HG02870 (cell line): ENCODE measurements at regions not wholly inside any gene's neighbourhood (a gene's known extent, or its start where the extent isn't known, plus 50 kb on each side); places are given as distances from the start of the nearest gene placed in this dataset.

Experiments used
- ATAC-seq: cut with Tn5 transposase; IDR thresholded peaks from one replicate; pipeline ENCODE4 v1.9.1; 2021; ENCODE audit warnings: mild to moderate bottlenecking, moderate library complexity; ENCODE audit not compliant: unreplicated experiment

- ATAC-seq: no peak
Observed at GRCh38 chr4:156596706-156597329, 374.8 kb downstream of the PDGFC start.

DNA sequence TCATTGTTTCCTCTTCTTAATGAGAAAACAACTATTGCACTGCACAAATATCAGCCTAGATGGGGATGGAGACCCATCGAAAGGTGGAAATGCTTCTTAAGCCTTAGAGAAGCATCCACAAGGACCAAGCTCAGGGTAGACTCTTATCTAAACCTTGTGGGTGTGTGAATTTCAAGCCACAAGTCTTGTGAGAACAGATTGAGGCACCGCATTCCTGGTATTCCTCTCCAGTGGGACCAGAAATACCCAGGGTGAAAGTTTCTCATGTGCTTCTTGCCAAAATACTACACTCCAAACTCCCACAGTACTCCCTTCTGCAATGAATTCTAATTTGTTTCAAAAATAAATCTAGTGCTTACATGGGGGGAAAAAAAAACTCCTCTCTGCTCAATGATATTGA is 375.6 kb downstream of the PDGFC start:
- no peak for ATAC-seq

- no peak for ATAC-seq
Observed at GRCh38 chr4:156595041-156595440, 376.6 kb downstream of the PDGFC start.

DNA sequence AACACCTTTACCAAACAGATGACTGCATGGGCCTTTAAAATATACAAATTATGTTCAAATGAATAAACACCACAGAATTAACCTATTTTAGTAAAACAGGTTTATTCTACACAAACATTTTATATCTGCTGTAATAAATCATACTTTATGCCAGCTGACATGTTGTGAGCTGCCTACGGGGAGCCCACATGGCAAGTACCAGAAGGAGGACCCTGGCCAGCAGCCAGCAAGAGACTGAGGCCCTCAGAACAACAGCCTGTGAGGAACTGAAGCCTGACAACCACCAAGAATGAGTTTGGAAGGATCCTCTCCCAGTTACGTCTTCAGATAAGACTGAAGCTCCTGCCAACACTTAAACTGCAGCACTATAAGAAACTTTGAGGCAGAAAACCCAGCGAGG is 377.0 kb downstream of the PDGFC start:
- no peak for ATAC-seq

GRCh38 chr4:156593464-156593863 is 378.1 kb downstream of the PDGFC start:
- ATAC-seq: no peak

DNA sequence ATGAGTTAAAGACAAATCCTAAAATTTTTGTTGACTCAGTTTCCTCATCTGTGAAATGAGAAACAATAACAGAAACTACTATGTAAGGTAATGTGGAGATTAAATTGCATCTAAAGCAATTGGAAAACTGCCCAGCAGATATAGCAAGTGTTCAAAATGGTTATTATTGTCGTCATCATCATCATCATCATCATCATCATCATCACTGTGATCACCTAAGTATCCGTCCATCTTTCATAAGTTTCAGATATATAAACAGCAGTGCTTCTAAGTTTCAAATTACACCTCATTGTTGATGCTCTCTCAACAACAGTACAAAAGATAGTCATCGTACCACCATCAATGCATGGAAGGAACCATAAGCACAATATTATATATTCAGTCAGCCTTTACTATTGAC is 379.9 kb downstream of the PDGFC start:
- ATAC-seq: no peak

GRCh38 chr4:156584100-156584499 is 387.5 kb downstream of the PDGFC start:
- no peak for ATAC-seq

- ATAC-seq: no peak
Observed at GRCh38 chr4:156583265-156583664, 388.3 kb downstream of the PDGFC start.

- ATAC-seq: no peak
Observed at GRCh38 chr4:156581282-156582063, 390.1 kb downstream of the PDGFC start.

DNA sequence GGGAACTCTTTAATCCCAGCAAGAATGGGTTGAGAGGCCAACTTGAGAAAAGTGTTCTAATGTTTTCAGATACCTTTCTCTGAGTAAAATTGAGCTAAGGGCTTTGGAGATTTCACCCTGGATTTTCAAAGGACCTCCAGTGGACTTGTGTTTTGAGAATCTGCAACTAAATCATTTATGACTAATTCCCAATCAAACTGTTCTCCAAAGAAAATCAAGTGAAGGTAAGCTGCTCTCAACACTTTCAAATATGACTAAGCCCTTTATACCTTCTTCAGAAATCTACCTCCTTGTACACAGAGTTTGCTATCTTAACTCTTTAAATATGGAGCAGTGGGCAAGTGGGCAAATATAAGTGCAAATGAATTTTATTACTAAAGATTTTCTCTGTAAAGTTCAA is 392.9 kb downstream of the PDGFC start:
- ATAC-seq: no peak

DNA sequence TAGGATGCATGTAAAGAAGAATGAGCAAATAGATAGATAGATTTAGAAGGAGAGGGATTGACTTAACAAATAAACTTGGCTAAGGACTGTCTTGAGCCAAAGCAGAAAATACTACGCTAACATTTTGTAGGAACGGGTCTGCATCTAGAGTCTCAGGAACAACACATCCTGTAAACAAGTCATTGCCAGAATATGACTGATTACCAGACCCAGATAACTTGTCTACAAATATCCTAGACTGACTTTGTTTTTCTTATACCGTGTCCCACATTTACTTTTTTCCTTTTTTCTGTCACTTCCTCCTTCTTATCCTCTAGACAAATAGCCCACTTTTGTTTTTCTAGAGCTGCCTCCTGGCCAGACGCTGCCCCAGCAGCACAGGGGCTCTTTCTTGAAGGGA is 393.6 kb downstream of the PDGFC start:
- ATAC-seq: no peak

DNA sequence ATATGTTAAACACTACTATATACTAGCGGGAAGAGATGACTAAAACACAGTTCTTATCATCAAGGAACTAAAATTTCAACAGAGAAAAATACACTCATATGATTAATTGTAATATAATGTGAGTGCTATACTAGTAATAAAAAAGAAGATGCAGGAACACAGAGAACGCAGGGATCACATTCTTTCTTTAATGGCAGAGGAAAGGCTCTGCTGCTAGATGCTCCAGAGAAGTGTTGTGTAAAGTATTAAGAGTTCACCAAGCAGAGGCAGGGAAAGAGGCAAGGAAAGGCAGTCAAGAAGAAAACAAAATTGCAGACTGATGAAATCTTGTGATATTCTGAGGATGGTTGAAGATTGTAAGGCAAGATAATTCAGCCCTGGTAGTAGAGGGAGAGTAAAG is 394.7 kb downstream of the PDGFC start:
- no peak for ATAC-seq

DNA sequence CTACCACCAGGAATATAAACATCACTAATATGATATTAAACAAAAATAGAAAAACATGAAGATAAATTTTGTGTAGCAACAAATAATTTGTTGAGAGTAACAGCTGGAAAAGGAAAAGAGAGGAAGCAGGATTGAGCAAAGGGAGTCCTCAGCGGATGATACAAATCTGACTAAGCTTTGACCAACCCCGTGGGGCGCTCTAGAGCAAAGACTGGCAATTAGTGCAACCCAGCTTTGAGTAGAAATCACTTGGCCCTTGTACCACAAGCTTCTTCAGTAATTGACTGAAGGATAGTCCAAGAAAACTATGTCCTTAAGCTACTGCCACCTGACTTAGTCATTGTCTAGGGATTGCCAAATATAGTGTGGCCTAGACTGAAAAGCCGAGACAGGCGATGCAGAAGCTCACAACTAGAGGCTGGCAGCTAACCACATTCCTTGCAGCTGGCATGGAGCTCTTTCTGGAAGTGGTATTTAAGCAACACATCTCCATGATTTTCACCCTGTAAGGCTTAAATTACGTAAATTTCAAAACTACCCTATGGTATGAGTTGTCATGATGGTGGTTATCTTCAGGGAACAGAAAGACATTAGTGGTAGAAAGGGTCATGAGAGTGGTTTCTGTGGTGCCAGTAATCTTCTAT is 396.0 kb downstream of the PDGFC start:
- no peak for ATAC-seq

DNA sequence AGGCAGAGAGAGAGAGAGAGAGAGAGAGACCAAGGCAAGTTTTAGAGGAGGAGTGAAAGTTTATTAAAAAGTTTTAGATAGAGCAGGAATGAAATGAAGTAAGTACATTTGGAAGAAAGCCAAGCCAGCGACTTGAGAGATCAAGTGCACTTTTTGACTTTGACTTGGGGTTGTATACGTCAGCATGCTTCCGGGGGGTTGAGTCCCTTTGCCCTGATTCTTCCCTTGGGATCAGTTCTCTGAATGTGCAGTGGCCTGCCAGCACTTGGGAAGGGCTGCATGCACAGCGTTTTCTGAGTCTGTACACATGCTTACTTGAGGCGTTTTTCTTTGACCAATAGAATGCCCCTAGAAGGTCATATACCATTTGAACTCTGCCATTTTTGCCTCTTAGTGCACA is 400.5 kb downstream of the PDGFC start:
- no peak for ATAC-seq

- no peak for ATAC-seq
Observed at GRCh38 chr4:156569535-156569934, 402.1 kb downstream of the PDGFC start.

DNA sequence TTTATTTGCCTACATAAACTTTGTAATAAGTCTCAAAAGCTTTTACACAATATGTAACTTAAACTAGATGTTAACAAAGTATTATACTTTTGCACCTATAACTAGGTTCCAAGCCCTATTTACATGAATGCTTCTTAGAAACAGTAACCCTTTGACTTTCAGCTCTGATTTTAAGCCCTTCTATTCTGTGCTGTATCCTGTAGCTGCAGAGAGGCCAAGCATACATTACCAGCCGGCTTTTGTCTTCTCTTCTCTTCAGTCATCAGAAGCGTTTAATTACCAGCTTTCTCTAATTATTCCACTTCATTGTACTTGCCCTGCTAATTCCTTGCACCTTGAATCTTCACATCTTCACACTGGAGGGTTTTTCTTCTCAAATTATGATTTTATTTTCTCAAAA is 403.1 kb downstream of the PDGFC start:
- ATAC-seq: no peak

GRCh38 chr4:156568041-156568440 is 403.6 kb downstream of the PDGFC start:
- no peak for ATAC-seq

- no peak for ATAC-seq
Observed at GRCh38 chr4:156560701-156561100, 410.9 kb downstream of the PDGFC start.

DNA sequence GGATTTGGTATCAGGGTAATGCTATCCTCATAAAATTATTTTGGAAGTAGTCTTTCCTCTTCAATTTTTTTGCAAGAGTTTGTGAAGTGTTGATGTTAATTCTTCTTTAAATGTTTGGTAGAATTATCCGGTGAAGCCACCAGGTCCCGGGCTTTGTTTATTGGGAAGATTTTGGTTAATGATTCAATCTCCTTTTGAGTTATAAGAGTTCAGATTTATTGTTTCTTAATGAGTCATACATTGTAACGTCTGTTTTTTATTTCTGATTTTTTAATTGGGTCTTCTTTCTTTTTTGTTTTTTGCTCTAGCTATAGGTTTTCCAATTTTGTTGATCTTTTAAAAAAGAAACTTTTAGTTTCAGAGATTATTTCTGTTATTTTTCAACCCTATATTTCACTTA is 412.3 kb downstream of the PDGFC start:
- ATAC-seq: no peak

DNA sequence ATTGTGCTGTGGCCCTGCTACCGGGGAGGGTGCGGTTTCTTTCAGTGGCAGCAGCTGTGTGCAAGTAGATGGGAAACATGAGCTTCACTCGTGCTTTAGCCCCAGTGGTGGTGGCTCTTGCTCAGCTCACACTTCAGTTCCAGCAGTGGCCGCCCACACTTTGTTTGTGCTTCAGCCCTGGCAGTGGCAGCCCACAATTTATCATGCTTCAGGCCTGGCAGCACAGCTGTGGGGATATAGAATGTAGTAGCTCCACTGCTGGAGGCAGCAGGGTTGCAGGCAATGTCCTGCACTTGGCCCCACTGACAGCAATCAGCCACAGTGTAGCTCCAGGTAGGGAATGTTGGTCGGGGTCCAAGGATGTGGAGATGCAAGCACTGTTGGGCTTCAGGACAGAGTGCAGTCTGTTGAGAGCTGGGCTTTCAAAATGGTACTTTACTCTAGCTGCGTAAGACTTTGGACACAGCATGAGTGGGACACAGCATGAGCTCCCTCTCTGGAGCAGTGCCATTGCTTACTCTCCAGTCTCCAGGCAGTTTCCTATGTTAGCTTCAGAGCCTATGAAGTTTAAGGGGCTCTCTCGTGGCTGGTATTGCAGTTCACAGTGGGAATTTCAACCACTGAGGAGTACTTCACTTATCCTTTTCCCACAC is 413.1 kb downstream of the PDGFC start:
- ATAC-seq: no peak

- ATAC-seq: no peak
Observed at GRCh38 chr4:156557920-156558319, 413.7 kb downstream of the PDGFC start.

DNA sequence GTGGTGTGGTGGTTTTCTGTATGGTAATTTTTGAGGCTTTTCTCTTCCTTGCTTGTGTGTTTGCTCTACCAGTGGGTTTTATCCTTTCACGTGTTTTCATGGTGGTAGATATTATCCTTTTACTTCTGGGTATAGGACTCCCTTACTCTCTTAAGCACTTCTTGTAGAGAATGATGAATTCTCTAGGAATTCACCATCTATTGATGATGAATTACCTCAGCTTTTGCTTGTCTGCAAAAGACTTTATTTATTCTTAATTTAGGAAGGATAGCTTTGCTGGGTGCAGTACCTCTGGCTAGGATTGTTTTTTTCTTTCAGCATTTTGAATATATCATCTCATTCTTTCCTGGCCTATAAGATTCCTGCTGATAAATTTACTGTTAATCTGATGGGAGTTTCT is 415.3 kb downstream of the PDGFC start:
- ATAC-seq: no peak
